ENCODE measurements at regions not wholly inside any gene's neighbourhood (a gene's known extent, or its start where the extent isn't known, plus 50 kb on each side); places are given as distances from the start of the nearest gene placed in this dataset.

DNA sequence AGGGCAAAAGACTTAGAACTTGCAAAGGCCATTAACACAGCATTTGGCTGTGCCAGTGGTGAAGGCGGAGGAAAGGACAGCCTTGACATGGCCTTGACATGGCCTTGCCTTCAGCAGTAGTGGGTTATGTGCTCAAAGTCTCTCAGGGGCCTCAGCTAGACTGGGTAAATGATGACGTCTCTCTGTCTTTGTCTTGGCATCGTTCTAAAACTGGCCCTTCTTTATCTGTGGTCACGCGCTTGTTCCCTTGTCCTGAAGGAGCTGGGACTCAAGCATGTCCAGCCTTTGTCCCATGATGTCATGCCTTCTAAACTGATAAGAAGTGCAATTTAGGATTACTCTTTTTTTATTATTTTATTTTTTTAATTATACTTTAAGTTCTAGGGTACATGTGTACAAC is 88.7 kb upstream of the ATP10B start:
- FAIRE-seq = no peak

DNA sequence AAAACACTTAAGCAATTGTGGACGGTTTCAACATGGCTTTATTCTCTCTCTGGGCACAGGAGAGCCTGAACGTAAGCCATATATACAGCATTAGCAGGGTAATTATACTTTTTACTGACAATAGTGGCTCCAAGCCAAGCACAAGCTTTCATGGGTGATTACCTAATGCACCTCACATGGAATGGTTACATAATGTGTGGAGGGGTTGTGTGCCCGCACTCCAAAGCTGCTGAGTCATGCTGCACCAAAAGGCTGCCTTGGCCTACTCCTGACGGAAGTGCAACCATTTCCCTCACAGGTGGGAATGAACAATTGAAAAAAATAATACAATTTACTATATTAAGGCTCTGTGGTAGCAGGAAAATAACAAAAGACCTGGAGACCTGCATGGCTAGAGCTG is 86.5 kb upstream of the ATP10B start:
- FAIRE-seq = no peak

DNA sequence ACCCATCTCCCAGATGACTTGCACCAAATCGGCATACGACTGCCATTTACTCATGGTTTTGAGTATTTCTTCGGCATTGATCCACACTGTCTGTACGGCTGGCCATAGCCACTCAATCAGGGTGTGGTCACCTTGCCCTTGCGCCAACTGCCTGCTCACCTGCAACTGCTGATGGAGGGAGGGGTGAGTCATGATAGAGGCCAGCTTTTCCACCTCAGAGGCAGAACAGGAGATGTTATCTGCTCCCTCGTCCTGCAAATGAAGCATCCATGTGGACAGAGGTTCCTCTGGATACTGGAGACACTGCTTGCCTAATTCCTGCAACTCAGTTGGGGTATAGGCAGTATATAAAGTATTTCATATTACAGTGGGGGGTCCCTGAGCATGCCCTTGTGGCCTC is 85.6 kb upstream of the ATP10B start:
- FAIRE-seq = no peak

DNA sequence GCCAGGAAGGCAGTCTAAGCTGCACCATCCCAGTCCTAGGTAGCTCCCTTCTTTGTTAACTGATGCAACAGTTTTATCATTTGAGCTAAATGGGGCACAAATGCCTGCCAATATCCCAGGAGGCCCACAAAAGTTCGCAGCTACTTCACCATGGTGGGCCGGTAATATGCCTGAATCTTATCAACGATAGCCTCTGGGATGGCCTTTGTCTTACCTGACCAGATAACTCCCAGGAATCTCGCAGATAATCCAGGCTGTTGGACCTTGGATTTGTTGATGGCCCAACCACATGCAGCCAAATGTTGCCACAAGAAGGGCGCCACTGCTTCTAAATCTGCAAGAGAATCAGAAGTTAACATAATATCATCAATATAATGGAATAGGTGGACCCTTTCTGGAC is 83.8 kb upstream of the ATP10B start:
- FAIRE-seq = no peak

DNA sequence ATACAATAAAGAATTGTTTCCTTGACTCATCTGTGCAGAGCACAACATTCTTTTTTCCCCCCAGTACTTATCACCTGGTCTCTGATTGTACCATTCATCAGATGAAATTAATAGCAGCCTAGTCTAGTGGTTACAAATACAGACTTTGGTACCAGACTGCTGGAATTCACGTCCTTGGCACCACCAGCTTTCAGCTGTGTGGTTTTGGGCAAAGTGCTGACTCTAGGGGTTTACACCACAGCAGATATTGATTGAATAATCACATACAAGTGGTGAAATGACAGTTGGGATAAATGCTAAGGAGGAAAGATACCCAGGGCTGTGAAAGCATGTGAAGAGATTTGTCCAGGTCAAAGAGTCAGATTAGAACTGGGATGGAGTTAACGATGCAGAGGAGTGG is 79.3 kb upstream of the ATP10B start:
- no peak for FAIRE-seq

DNA sequence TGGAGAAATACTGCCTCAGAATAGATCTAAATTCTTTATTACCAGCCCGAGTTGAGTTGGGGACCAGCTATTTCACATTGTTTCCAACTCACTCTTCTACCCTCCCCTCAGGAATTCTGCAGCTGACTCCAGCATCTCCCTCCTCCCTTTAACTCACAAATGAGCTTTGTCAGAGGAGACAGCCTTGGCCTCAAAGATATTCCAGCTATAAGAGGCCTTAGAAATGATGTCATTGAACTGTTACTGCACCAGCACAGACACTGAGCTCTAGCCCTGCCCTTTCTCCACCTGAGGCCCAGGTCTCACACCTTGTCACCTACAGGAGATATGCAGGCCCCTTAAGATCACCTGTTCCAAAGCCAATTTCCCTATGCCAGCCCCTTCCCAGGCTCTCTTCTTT is 78.4 kb upstream of the ATP10B start:
- FAIRE-seq = no peak

DNA sequence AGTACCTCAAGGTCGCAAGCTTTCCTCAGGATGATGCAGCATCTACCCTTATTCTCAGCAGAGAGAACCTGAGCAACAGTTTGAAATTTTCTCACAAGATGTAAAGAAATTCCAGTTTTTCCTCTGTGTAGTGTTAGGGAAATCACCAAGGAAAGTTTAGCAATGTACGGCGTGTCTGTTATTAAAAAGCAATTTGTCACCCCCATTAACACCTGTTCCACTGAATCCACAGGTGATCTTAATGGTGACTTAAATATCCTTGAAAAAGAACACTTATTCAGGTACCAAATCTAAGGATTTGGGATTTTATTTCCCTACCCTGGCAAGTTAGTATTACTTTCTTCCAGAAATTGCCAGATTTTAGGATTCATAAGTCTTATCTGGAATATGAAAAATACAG is 77.9 kb upstream of the ATP10B start:
- FAIRE-seq = no peak

DNA sequence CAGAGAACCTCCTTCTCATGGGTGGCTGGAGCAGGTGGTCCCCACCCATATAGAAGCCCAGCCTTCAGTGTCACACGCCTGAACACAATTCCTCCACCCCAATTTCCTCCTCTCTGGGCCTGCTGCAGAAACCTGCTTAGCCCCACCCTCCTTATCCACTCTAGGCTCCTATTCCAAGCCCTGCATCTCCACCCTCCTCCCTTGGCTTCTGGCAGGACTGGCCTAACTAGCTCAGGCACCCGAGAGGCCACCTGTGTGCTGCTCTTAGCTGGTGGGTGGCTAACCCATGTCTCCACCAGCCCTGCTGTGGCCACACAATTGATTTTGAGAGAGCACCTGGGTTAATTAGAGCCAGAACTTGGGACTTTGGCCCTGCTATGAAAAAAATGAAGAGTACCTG is 77.3 kb upstream of the ATP10B start:
- FAIRE-seq = no peak

DNA sequence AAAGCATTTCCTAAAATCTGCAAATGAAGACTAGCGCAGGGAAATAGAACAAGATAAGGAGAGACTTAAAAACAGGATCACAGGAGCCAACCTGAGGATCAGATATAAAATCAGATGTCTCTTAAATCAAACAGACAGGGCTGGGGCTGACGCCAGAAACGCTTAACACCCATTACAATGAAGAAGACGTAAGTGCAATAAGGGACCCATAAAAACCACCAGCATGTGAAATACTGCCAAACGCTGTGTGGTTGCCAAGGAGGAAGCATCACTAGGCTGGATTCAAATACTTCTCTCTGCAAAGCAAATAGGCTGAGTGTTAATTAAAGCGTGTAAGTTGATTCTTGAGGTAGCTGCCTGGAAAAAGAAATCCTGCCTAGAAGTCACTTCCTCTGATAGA is 74.4 kb upstream of the ATP10B start:
- FAIRE-seq = peak; percentile 96

DNA sequence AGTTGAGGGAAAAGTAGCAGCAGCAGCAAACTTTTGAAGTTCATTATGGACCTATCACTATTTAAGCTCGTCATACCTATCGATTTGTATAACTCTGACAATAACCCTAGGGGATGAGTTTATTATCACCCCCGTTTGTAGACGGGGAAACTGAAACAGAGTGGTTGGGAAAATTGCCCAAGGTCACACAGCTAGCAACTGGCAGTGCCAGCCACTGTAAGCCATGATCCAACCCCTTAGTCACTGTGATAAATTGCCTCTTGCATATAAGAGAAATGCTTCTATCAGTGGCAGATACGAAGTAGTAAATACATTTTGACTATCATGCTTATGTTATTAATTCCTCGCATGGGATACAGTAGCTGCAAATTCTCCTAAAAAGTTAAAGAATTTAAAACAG is 73.3 kb upstream of the ATP10B start:
- no peak for FAIRE-seq

DNA sequence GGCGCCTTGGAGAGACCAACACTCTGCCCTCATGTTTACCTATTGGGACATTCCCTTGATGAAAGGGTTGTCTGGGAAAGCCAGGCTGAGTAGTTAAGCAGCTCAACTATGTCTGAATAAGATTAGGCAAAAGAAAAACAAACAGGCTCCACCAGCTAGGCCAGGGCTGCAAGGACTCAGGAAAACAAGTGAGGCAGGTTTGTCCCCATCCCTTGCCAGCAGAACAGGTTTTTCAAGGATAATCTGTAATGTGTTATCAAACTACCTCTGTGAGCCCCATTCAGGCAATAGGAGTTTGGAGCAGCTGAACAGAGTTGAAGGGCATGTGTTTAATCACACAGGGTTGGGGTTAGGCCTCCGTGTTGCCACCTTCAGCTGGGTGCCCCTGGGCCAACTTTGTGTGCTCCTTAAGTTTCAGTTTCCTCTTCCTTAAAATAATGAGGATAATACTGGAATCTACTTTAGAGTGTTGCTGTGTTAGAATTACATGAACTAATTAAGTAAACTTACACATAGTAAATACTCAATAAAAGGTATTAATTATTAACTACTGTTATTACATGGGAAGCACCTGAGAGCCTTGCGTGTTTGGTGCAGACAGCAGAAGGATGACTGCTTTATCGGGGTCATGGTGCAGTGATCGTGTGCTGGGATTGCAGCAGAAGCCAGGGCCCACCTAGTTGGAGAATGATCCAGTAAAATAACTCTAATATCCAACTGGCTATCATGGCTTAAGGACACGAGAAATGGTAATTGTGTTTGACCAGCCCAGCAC is 72.1 kb upstream of the ATP10B start:
- FAIRE-seq = no peak

DNA sequence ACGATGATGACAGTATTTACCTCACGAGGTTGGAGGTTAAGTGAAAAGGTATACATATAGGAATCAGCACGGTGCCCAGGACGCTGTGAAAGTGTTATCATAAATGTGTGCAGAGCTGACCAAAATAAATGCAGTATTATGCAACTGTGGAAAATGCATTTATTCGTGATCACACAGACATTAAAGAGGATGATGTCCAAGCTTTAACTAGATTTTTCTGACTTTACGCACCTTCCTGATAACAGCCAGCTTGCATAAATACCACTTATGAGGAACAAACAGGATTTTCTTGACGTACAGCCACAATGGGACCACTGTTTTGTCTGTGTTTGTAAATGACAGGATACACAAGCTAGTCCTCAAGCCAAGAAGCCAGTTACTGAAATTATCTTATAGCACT is 71.4 kb upstream of the ATP10B start:
- FAIRE-seq = no peak

DNA sequence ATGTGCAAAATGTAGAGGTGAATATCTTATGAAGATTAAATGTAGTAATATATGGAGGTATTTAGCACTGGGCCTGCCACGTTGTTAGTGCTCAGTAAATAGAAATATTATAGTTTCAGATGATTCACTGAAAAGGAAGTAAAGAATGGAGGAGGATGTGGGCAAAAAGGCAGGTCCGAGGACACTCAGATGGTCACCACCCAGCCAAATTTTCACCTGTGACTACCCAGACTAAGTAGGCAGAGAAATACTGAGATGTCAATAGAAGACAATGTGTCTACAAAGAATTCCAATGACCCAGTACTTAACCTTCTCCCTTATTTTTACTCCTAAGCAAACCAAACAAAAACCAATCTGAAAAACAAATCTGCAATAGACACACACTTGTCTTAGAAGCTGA is 70.3 kb upstream of the ATP10B start:
- no peak for FAIRE-seq

DNA sequence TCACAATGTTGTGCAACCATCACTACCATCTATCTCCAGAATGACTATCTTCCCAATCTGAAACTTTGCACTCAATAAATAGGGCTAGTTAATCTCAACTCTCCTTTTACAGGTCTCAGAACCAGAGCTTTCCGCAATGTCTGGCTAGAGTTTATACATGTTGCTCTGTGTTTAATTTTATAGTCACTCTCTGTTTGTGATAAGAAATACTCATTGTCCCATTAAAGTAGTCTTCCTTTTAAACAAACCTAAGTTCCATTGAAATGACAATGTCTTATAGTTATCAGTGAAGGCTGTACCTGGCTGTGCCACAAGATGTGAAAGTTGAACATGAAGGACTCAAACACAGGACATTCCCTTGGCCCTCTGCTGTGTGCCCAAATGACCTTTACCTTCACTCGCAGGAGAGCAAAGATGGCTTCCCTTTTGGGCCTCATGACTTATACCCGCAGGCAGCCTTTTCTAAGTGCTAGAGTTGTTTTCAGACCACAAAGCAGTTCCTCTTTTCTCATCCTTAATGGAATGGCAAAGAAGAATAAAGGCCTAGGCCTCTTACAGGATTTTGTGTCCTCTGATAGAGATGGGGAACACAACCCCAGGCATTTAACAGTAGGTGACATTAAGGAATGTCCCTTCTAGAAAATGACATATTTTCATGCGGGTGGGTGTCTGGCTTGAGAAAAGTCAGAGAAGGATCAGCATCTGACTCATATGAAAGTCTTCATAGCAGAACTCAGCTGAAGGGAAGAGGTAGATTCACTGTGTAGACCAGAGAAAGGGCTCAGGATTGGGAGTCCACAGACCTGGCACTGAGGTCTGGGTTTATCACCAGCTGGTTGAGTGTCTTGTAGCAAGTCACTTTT is 69.6 kb upstream of the ATP10B start:
- no peak for FAIRE-seq

DNA sequence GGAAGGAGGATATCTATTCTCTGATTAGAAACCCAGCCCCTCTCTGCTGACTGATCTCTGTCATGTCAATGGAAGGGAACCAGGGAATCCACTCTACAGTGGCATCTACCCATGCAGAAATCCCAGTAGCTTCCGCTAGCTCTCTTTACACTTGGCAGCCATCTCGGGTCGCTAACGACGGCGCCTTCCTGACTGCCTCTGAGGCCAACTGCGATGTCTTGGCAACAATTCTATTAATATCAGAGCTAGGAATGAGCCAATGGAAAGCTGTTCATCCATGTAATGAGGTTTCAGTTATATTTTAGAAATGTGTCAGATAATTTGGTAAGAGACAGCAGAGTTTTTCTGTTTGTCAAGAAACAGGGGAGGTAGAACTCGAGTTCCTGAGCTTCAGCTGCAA is 67.6 kb upstream of the ATP10B start:
- FAIRE-seq = no peak

DNA sequence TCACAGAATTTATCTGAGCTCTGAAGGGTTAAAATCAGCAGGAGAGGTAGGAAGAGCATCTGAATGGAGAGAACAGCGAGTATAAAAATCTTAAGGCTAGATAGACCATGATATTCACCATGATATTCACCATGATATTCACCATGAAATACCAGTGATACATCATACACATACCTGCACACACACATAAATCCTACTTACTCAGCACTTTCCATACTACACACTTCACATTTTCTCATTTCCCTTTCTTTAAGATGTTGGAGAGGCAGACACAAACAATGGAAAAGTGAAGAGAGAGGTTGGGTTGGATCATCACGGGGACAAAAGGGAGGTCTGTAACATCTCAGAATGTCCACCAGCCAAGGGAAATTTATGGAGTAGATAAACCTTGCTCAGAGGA is 66.4 kb upstream of the ATP10B start:
- FAIRE-seq = no peak

DNA sequence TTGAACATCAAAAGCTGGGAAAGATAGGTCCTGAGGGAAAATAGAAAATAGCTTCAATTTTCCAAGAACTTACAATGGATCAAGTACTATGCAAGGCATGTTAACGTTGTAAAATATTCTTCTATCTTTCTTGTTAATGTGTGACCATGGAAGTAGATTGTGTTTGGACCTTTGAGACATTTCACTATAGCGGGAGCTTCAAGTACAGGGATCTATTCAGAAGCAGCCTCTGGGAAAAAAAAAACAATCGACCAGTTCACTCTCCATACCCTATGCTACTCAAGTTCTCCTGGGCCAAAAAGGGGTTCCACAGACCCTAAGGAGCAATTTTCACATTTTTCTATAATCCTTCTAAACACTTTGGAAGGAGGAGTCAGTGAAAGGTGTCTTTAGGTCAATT is 54.1 kb upstream of the ATP10B start:
- FAIRE-seq = no peak

DNA sequence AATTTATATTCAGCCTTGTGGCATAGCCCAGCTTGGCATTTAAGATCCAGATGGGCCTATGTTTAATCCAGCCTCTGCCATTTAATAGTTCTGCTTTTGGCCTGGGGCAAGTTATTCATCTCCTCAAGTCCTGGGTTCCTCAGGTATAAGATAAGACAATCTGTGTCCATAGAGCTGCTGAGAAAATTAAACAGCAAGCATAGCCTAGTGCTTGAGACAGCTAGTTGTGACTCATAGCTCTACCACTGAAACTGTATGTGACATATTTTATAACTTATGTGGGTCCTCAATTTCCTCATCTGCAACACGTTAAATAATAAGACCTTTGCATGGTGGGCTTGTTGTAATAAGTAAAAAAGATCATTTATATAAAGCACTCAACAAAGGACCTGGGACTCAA is 53.3 kb upstream of the ATP10B start:
- no peak for FAIRE-seq

DNA sequence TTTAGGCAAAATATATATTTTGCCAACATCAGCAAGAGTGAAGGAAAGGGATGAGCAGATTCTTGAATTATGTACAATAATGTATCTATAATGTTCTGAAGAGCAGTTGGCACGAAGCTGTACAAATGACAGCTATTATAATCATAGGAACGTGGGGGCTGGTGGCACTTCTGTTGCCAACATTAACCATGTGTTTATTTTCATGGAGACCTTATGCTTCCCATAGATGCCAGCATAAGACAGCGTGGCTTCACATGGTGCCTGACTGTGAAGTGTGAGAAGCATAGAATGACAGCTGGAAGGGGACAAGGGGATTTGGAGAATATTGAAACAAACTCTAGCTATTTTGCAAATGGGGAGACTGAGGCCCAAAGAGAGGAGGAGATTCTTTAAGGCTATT is 52.6 kb upstream of the ATP10B start:
- FAIRE-seq = no peak

DNA sequence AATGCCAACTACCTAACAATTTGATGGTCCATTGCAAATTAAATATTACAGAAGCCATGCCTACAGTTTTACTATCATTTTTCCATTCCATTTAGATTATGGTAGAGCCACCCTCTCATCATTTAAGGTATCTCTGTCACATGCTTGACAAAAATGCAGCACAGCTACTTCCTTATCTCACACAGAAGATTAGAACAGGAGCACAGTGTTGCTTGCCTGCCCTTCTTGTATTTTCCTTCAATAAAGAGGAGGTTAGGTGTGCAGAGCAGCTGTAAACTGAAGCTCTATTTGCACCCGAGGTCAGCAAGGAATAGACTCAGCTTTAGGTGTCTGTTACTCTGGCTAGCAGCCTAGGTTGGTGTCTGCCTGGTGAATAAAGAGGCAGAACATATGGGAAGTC is 51.5 kb upstream of the ATP10B start:
- no peak for FAIRE-seq

DNA sequence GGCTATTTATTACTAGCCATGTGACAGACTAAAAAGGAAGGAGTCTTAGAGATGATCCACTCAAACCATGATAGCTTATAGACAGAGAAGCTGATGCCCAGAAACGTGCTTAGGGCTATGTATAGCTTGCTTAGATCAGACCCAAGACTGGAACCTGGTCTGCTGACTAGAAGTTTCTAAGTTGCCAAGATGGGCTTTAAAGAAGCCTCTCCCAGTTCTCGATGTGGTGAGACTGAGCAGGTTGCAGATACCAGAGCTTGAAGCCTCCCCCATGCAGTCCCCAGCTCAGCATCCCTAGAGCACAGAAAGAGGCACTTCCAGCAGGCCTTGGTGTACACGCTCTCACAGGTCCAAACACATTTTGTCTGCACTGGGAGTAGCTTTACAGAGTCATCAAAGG is 51.1 kb upstream of the ATP10B start:
- no peak for FAIRE-seq

All from islet of Langerhans (tissue), 1 donor.